ENCODE measurements at regions not wholly inside any gene's neighbourhood (a gene's known extent, or its start where the extent isn't known, plus 50 kb on each side); places are given as distances from the start of the nearest gene placed in this dataset.

- TF ChIP-seq MAX (IDR thresholded peaks at IDR 0.05; ENCODE audit: low read depth, low read length) = no peak
- no peak for TF ChIP-seq CTCF (IDR thresholded peaks at IDR 0.05; ENCODE audit: low read depth, low read length)
- no peak for TF ChIP-seq POLR2A (IDR thresholded peaks at IDR 0.05; ENCODE audit: extremely low read depth, insufficient read length)
- no peak for TF ChIP-seq MYC (IDR thresholded peaks at IDR 0.05; ENCODE audit: low read depth, low read length)
Observed at GRCh38 chrX:23478056-23478455, 143.4 kb downstream of the PTCHD1 start.

Measured in NB4 (cell line).